ENCODE measurements at regions not wholly inside any gene's neighbourhood (a gene's known extent, or its start where the extent isn't known, plus 50 kb on each side); places are given as distances from the start of the nearest gene placed in this dataset.

DNA sequence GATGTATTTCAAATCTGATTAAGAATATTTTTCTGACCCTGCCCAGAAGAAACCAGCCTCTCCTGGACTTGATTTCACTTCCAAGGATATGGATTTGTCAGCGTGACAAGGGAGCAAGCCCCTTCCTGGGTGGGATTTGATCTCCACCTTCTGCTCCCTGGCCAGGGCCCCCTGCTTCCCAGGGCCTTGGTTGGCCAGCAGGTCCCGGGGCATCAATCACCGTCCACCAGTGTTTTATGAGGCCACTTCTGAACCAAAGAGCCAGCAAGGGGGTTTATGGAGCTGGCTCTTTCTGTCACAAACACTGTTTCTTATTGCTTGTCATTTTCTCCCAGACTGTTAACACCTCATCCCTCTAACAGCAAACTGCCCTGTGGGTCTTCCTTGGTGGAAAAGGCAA lies 320.5 kb upstream of the SKOR2 start:
- no peaks in the 10 kb centered on the region for H3K9me3 ChIP-seq (ENCODE audit: control insufficient read depth, insufficient read depth, low read depth, low read length)
- H3K4me1 ChIP-seq (ENCODE audit: control insufficient read depth, insufficient read depth, low read length): no peaks in the 10 kb centered on the region
- no TSS peak for BruUV-seq (replicated peaks)
- H3K27ac ChIP-seq (ENCODE audit: low read length): no peak overlapping the region
- H3K36me3 ChIP-seq (ENCODE audit: control insufficient read depth, insufficient read depth, low read length): no peaks in the 10 kb centered on the region
- TF ChIP-seq TCF7L2 (IDR thresholded peaks at IDR 0.05; ENCODE audit: low read depth, low read length) (no peak), SIN3A (IDR thresholded peaks at IDR 0.05; ENCODE audit: borderline replicate concordance, insufficient read depth, low read depth, low read length) (no peak), POLR2AphosphoS5 (IDR thresholded peaks at IDR 0.05; ENCODE audit: low read depth, low read length) (no peak)
- TF ChIP-seq, protein P1, sequence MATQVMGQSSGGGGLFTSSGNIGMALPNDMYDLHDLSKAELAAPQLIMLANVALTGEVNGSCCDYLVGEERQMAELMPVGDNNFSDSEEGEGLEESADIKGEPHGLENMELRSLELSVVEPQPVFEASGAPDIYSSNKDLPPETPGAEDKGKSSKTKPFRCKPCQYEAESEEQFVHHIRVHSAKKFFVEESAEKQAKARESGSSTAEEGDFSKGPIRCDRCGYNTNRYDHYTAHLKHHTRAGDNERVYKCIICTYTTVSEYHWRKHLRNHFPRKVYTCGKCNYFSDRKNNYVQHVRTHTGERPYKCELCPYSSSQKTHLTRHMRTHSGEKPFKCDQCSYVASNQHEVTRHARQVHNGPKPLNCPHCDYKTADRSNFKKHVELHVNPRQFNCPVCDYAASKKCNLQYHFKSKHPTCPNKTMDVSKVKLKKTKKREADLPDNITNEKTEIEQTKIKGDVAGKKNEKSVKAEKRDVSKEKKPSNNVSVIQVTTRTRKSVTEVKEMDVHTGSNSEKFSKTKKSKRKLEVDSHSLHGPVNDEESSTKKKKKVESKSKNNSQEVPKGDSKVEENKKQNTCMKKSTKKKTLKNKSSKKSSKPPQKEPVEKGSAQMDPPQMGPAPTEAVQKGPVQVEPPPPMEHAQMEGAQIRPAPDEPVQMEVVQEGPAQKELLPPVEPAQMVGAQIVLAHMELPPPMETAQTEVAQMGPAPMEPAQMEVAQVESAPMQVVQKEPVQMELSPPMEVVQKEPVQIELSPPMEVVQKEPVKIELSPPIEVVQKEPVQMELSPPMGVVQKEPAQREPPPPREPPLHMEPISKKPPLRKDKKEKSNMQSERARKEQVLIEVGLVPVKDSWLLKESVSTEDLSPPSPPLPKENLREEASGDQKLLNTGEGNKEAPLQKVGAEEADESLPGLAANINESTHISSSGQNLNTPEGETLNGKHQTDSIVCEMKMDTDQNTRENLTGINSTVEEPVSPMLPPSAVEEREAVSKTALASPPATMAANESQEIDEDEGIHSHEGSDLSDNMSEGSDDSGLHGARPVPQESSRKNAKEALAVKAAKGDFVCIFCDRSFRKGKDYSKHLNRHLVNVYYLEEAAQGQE (IDR thresholded peaks at IDR 0.05; ENCODE audit: insufficient read depth in 1 of 2, low read depth in 2 of 2, low read length in 1 of 2): no peak
- TF ChIP-seq, protein P2, sequence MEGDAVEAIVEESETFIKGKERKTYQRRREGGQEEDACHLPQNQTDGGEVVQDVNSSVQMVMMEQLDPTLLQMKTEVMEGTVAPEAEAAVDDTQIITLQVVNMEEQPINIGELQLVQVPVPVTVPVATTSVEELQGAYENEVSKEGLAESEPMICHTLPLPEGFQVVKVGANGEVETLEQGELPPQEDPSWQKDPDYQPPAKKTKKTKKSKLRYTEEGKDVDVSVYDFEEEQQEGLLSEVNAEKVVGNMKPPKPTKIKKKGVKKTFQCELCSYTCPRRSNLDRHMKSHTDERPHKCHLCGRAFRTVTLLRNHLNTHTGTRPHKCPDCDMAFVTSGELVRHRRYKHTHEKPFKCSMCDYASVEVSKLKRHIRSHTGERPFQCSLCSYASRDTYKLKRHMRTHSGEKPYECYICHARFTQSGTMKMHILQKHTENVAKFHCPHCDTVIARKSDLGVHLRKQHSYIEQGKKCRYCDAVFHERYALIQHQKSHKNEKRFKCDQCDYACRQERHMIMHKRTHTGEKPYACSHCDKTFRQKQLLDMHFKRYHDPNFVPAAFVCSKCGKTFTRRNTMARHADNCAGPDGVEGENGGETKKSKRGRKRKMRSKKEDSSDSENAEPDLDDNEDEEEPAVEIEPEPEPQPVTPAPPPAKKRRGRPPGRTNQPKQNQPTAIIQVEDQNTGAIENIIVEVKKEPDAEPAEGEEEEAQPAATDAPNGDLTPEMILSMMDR (IDR thresholded peaks at IDR 0.05): no peak
- no peaks in the 10 kb centered on the region for H3K27me3 ChIP-seq (ENCODE audit: control insufficient read depth, insufficient read depth, low read length)
- in situ Hi-C loops (cut with HindIII; ENCODE audit: low pct_unique_long_range_greater_than_20kb, low sequenced_read_pairs): no loop called here
- intact Hi-C loops (cut with micrococcal nuclease; ENCODE audit: unreplicated experiment): no loop called here
- DNase-seq (ENCODE audit: low read depth, low spot score) (no peak), ATAC-seq (no peak)
- ChIA-PET CTCF (no interaction called here), POLR2A (no interaction called here)
- no peak overlapping the region for H3K4me3 ChIP-seq (ENCODE audit: low read depth in 2 of 2, low read length in 2 of 2)

DNA sequence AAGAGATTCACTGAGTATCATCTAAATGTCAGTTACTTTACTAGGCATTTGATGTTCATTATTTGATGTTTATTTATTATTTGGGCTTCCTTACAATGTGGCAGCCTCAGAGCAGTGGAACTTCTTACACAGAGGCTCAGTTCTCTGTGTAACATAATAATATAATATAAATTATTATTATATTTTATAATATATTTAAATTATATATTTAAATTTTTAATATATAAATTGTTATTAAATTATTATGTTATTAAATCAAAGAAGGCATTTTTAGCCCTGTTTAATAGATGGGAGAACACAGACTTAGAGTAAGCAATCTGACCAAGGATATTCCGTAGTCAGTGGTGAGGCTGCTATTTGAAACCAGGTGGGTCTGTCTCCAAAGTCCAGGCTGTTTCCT lies 315.3 kb upstream of the SKOR2 start:
- no TSS peak for BruUV-seq (replicated peaks)
- DNase-seq (ENCODE audit: low read depth, low spot score) (no peak), ATAC-seq (no peak)
- TF ChIP-seq, protein P2 (IDR thresholded peaks at IDR 0.05): no peak
- TF ChIP-seq, protein P1 (IDR thresholded peaks at IDR 0.05; ENCODE audit: insufficient read depth in 1 of 2, low read depth in 2 of 2, low read length in 1 of 2): no peak
- no peak for TF ChIP-seq TCF7L2 (IDR thresholded peaks at IDR 0.05; ENCODE audit: low read depth, low read length)
- no peak for TF ChIP-seq POLR2AphosphoS5 (IDR thresholded peaks at IDR 0.05; ENCODE audit: low read depth, low read length)
- TF ChIP-seq SIN3A (IDR thresholded peaks at IDR 0.05; ENCODE audit: borderline replicate concordance, insufficient read depth, low read depth, low read length): no peak
- in situ Hi-C loops (cut with HindIII; ENCODE audit: low pct_unique_long_range_greater_than_20kb, low sequenced_read_pairs) (no loop called here), intact Hi-C loops (cut with micrococcal nuclease; ENCODE audit: unreplicated experiment) (no loop called here)
- H3K9me3 ChIP-seq (ENCODE audit: control insufficient read depth, insufficient read depth, low read depth, low read length): no peaks in the 10 kb centered on the region
- no peak overlapping the region for H3K27ac ChIP-seq (ENCODE audit: low read length)
- no peaks in the 10 kb centered on the region for H3K36me3 ChIP-seq (ENCODE audit: control insufficient read depth, insufficient read depth, low read length)
- no peak overlapping the region for H3K4me3 ChIP-seq (ENCODE audit: low read depth in 2 of 2, low read length in 2 of 2)
- CTCF ChIA-PET: no interaction called here
- H3K27me3 ChIP-seq (ENCODE audit: control insufficient read depth, insufficient read depth, low read length): no peaks in the 10 kb centered on the region; the same call in 1 of the 2 replicates
- POLR2A ChIA-PET: no interaction called here
- H3K4me1 ChIP-seq (ENCODE audit: control insufficient read depth, insufficient read depth, low read length): no peaks in the 10 kb centered on the region

Measured in Panc1 (cell line).